Activated T-cell treated with anti-CD3 and anti-CD28 coated beads, Interleukin-2, amount 50 U/mL, for 24 hours (primary cell): ENCODE measurements at regions not wholly inside any gene's neighbourhood (a gene's known extent, or its start where the extent isn't known, plus 50 kb on each side); places are given as distances from the start of the nearest gene placed in this dataset.
"Not testable (repeated sequence)": the region's sequence is repeated elsewhere in the genome, so short reads cannot be mapped to it uniquely, and the experiment has no call there.

Experiments
- DNase-seq: peaks from one replicate; pipeline ENCODE4 v3.0.0-alpha.2; 2020
- H3K27ac Mint-ChIP-seq: 2 replicates; pipeline ENCODE4 v1.8.0; 2020; ENCODE audit warnings: mild to moderate bottlenecking, mixed read lengths
- H3K27me3 Mint-ChIP-seq: 2 replicates; pipeline ENCODE4 v1.8.0; 2020; ENCODE audit warnings: mixed read lengths
- H3K36me3 Mint-ChIP-seq: 2 replicates; pipeline ENCODE4 v1.8.0; 2020; ENCODE audit warnings: low read depth, mixed read lengths
- H3K4me1 Mint-ChIP-seq: 2 replicates; pipeline ENCODE4 v1.8.0; 2020; ENCODE audit warnings: low read depth, mixed read lengths
- H3K4me3 Mint-ChIP-seq: 2 replicates; pipeline ENCODE4 v1.8.0; 2020; ENCODE audit warnings: mild to moderate bottlenecking, moderate library complexity, mixed read lengths
- H3K9me3 Mint-ChIP-seq: 2 replicates; pipeline ENCODE4 v1.8.0; 2020; ENCODE audit warnings: mixed read lengths

DNA sequence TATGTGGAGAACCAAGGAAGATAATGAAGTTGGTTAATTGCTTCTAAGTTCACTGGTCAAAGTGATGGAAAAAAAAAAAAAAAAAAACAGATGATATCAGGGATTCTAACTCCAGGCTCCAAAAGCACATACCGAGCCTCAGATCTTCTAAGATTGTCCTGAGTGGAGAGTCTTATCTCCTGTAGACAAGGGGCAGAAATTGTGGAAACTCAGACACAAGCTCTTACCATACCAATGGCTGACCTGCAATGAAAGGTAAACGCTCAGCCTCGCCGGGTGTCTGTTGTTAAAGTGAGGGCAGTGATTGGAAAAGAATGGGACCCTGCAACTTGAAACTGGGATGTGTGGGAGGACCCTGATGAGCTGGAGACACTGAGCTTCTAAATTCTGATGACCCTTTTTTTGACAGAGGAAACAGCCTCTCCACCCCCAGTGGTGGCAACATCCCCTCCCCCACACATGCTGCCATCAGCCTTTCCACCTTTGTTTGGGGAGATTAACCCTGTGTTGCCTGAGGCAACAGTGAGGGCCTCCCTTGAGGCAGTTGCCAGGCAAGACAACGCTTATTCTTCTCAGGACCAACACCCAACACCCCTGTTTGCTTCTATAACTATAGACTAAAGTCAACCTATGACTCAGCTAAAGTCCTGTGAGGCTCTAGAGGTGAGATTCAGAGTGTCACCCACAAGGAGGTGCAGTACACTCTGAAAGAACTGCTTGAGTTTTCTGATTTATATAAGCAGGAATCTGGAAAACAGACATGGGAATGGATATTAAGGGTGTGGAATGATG is 154.0 kb downstream of the THBS2 start:
- Mint-ChIP-seq H3K27ac (no peak overlapping the region), H3K36me3 (no peaks in the 10 kb centered on the region), H3K4me1 (no peaks in the 10 kb centered on the region), H3K4me3 (no peak overlapping the region), H3K27me3 (peaks cover 26% of the 10 kb centered on the region), H3K9me3 (no peaks in the 10 kb centered on the region)
- DNase-seq, result no peak

DNA sequence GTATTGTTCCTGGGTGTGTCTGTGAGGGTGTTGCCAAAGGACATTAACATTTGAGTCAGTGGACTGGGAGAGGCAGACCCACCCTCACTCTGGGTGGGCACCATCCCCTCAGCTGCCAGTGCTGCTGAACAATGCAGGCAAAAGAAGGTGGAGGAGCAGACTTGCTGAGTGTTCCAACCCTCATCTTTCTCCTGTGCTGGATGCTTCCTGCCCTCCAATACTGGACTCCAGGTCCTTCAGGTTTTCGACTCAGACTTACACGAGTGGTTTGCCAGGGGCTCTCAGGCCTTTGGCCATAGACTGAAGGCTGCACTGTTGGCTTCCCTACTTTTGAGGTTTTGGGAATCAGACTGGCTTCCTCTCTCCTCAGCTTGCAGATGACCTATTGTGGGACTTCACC is 155.0 kb downstream of the THBS2 start:
- not testable (repeated sequence) for H3K36me3 Mint-ChIP-seq, H3K4me3 Mint-ChIP-seq, DNase-seq, H3K9me3 Mint-ChIP-seq, H3K27ac Mint-ChIP-seq, H3K4me1 Mint-ChIP-seq
- H3K27me3 Mint-ChIP-seq, result peaks cover 31% of the 10 kb centered on the region

DNA sequence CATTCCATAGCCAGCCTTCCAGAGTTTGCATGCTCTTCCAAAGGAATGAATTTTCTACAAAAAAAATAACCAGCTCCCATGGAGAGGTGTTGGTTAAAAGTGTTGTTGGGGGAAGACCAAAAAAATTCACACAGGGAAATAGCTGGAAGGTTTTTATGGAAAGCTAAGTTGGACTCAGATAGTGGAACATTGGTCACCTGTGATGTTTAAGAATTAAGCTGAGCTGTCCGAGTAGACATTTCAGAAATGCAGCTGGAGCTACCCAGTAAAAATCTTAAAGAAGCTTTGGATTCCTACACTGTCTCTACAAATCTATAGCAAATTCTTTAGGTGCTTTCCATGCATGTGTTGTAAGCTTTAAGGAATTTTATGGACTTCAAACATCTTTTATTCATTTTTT is 155.5 kb downstream of the THBS2 start:
- H3K27ac Mint-ChIP-seq, result no peak overlapping the region
- H3K4me1 Mint-ChIP-seq, result no peaks in the 10 kb centered on the region
- DNase-seq, result no peak
- H3K36me3 Mint-ChIP-seq, result no peaks in the 10 kb centered on the region
- H3K27me3 Mint-ChIP-seq, result peaks cover 34% of the 10 kb centered on the region
- H3K9me3 Mint-ChIP-seq, result no peaks in the 10 kb centered on the region
- no peak overlapping the region for H3K4me3 Mint-ChIP-seq

DNA sequence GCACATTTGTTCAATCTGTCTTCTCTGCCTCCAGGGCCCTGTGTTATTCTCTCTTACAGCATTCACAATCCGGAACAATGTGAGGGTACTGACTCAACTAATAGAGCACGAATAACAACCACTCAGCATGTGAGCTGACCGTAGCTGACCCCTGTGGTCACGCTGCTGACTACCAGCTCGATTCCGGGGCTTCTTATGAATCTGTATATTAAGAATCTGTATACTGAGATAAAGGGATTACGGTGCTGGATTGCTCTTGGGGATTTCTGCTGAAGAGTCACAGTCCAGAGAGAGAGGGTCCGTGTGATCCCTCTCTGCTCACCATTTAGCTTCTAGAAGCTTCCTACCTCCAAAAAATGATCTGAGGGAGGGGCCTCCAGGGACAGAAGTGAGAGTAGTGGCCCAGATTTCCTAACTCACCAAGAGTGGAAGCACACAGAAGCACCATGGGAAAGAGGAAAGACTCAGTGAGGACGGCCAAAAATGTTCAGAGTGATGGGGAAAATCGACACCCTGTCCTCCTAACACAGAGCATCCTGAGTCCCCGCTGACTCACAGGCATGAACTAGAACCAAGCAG is 156.2 kb downstream of the THBS2 start:
- H3K27me3 Mint-ChIP-seq, result peaks cover 34% of the 10 kb centered on the region
- no peaks in the 10 kb centered on the region for H3K36me3 Mint-ChIP-seq
- no peaks in the 10 kb centered on the region for H3K4me1 Mint-ChIP-seq

DNA sequence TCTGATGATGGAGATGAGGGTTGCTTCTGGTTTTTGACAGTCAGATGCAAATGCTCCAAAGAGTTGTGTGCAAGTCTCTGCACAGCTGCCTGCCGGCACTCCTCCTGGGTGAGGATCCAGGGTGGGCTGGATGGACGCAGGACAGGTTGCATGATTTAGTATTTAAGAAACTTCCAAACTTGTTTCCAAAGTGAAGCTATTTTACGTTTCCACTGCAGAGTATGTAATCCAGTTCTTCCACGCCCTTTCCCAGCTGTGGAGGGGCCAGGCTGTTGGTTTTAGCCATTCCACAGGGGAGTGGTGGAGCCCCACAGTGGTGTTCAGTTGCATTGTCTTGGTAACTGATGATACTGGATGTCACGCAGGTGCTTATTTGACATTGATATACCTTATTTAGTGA is 157.3 kb downstream of the THBS2 start:
- Mint-ChIP-seq H3K9me3 (peaks cover 10% of the 10 kb centered on the region), H3K36me3 (no peaks in the 10 kb centered on the region), H3K27me3 (peaks cover 31% of the 10 kb centered on the region), H3K4me3 (no peak overlapping the region), H3K27ac (no peak overlapping the region), H3K4me1 (no peaks in the 10 kb centered on the region)
- DNase-seq, result no peak

More for the DNA sequence above, 156.2 kb downstream of the THBS2 start:
- Mint-ChIP-seq H3K27ac (no peak overlapping the region), H3K4me3 (no peak overlapping the region), H3K9me3 (peaks cover 1% of the 10 kb centered on the region)
- DNase-seq, result no peak

DNA sequence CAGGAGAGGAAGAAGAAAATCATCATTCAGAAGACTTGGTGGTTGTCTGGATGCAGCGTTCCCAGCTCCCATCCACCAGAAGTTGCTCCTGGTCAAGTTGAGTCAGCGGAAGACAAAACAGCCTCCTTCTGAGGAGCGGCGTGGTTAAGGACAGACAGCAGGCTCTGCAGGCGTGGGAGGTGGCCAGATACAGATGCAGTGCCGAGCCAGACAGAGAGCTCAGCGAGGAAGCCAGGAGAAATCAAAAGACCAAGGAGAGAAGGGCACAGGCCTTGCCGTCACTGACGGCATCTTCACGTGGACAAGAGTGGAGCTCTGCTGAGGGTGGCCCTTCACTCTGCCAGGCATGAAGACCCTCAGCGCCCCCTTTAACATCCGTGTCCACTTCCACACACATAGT is 158.5 kb downstream of the THBS2 start:
- DNase-seq, result no peak
- Mint-ChIP-seq H3K4me3 (no peak overlapping the region), H3K4me1 (no peaks in the 10 kb centered on the region), H3K27ac (no peak overlapping the region), H3K9me3 (peaks cover 22% of the 10 kb centered on the region), H3K27me3 (peaks cover 27% of the 10 kb centered on the region), H3K36me3 (no peaks in the 10 kb centered on the region)

DNA sequence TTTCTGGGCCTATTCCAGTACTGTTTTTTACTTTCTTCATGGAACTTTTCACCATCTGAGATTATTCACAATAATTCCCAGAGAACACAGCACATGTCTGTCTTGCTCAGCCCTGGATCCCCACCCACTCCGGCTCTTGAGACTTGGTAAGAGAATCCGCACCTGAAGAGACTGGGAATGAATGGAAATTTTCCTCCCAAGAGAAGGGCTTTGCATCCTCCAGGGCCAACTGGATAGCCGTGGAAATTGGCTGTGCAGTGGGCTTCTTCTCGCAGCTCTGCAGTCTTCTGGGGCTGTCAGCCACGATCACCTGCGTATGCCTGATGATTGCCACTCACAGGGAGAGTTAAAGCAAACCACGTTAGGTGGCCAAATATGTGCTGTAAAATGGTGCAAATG is 159.1 kb downstream of the THBS2 start:
- H3K36me3 Mint-ChIP-seq, result no peaks in the 10 kb centered on the region
- H3K4me1 Mint-ChIP-seq, result no peaks in the 10 kb centered on the region
- no peak overlapping the region for H3K27ac Mint-ChIP-seq
- peaks cover 27% of the 10 kb centered on the region for H3K9me3 Mint-ChIP-seq
- H3K27me3 Mint-ChIP-seq, result peaks cover 24% of the 10 kb centered on the region
- no peak for DNase-seq
- no peak overlapping the region for H3K4me3 Mint-ChIP-seq

DNA sequence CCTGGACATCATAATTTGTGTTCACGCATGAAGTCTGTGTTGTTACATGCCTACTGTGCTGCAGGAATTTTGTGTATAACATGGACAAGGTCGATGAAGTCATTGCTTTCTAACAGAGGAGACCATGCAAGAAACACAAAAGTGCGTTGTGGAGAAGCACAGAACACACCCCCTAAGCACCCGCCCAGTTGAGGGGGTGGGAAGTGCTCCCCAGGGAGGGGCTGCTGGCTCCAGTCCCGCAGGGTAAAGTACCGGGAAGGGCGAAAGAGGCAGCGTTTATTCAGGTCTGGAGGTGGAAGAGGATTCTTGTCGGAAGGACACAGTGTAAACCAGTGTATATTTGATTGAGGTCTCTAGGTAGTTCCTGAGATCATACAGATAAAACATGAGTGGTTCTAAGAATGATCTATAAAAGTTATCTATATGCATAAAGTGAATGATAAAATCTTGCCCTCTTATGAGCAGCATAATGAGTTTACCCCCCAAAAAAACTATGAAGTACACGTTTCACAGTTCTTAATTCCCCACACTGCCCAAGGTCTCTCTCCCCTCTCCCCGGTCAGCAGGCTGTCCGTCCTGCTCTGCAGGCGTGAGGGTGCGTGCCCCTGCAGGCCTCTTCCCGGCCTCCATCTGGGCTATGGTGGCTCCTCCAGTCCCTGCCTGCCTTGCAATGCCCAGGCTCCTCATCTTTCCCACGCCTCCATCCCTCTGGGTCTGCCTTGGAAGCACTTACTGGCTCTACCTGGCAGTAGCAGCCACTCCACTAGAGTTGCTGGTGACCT is 159.7 kb downstream of the THBS2 start:
- Mint-ChIP-seq H3K27me3 (peaks cover 22% of the 10 kb centered on the region), H3K27ac (no peak overlapping the region), H3K9me3 (peaks cover 30% of the 10 kb centered on the region), H3K36me3 (no peaks in the 10 kb centered on the region), H3K4me1 (no peaks in the 10 kb centered on the region), H3K4me3 (no peak overlapping the region)
- no peak for DNase-seq

DNA sequence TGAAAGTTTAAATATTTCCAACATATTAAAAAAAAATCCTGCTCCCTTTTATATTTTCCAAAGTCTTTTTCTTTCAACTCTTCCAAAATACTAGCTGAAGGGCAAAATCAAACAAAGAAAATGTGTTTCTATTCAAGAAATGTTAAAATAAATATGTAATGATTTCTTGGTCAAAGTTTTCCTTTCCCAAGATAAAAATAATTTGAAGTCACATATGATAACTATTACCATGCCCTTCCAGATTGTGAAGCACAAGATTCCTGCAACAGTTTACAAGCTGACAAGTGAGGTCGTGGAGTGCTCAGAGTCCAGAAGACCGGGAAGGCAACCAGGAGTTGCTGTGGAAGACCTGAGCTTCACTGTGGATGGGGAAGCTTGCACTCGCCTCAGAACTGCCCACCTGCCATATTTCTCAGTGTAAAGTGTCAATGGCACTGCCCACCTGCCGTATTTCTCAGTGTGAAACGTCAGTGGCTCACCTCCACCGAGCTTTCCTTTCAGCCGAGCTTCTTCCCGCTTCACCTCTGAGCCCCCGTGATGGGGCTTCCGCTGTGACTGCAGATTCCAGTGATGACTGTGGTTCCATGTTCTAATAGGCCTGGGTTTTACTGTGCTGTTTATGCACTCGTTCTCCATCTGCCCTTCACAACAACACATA is 160.5 kb downstream of the THBS2 start:
- peaks cover 31% of the 10 kb centered on the region for H3K9me3 Mint-ChIP-seq
- H3K4me3 Mint-ChIP-seq, result no peak overlapping the region
- H3K27me3 Mint-ChIP-seq, result peaks cover 17% of the 10 kb centered on the region
- DNase-seq, result no peak
- H3K27ac Mint-ChIP-seq, result no peak overlapping the region
- H3K36me3 Mint-ChIP-seq, result no peaks in the 10 kb centered on the region
- H3K4me1 Mint-ChIP-seq, result no peaks in the 10 kb centered on the region

DNA sequence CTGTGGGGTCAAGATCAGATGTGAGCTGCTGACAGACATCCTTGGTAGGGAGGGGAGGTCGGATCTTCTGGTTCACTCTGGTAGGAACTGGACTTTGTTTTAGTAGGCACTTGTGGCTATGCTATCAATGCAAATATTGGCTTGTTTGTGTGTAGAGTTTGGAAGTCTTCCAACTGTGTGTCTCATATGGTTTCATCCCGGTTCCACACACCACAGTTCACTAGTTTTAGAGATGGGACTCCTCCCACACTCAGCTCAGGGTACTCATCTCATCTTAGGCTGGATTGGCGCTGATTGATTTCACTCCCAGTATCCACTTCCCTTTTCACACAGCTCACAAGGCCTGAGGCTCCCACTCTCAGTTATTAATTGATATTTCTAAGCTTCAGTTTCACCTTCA is 161.3 kb downstream of the THBS2 start:
- Mint-ChIP-seq H3K4me3 (no peak overlapping the region), H3K36me3 (no peaks in the 10 kb centered on the region), H3K4me1 (no peaks in the 10 kb centered on the region), H3K27ac (no peak overlapping the region), H3K27me3 (peaks cover 13% of the 10 kb centered on the region), H3K9me3 (peaks cover 31% of the 10 kb centered on the region)
- DNase-seq, result no peak

DNA sequence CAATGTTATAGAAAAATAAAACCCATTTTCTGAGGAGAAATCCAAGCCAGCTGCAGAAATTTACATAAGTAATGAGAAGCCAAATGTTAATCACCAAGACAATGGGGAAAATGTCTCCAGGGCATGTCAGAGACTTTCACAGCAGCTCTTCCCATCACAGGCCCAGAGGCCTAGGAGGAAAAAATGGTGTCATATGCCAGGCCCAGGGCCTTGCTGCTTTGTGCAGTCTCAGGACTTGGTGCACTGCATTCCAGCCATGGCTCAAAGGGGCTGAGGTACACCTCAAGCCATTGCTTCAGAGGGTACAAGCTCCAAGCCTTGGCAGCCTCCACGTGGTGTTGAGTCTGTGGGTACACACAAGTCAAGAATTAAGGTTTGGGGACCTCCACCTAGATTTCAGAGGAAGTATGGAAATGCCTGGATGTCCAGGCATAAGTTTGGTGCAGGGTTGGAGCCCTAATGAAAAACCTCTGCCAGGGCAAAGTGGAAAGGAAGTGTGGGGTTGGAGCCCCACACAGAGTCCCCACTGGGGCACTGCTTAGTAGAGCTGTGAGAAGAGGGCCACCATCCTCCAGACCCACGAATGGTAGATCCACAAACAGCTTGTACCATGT is 163.0 kb downstream of the THBS2 start:
- not testable (repeated sequence) for H3K36me3 Mint-ChIP-seq, H3K27ac Mint-ChIP-seq, DNase-seq, H3K4me1 Mint-ChIP-seq, H3K4me3 Mint-ChIP-seq
- peaks cover 31% of the 10 kb centered on the region for H3K9me3 Mint-ChIP-seq
- H3K27me3 Mint-ChIP-seq, result peaks cover 12% of the 10 kb centered on the region

DNA sequence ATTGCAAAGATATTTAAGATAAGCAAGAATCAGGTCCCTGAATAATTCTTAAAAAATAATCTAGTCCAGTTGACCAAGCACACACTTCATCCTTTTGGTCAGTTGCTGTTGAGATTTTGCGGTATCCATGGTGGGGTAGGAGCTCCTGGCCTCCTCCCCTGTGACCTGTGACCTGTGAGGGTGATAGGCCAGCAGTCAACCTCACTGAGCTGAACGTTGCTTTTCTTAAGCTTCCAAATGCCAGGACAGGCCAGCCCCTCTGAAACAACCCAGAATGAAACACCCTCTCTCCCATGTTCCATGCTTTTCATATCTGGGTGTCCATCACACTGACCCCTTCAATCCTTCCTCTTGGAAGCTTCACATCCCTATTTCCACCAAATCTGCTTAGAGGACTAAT is 164.9 kb downstream of the THBS2 start:
- no peak for DNase-seq
- no peak overlapping the region for H3K4me3 Mint-ChIP-seq
- H3K27me3 Mint-ChIP-seq, result peaks cover 6% of the 10 kb centered on the region
- no peaks in the 10 kb centered on the region for H3K4me1 Mint-ChIP-seq
- no peaks in the 10 kb centered on the region for H3K36me3 Mint-ChIP-seq
- H3K9me3 Mint-ChIP-seq, result peaks cover 31% of the 10 kb centered on the region
- H3K27ac Mint-ChIP-seq, result no peak overlapping the region

DNA sequence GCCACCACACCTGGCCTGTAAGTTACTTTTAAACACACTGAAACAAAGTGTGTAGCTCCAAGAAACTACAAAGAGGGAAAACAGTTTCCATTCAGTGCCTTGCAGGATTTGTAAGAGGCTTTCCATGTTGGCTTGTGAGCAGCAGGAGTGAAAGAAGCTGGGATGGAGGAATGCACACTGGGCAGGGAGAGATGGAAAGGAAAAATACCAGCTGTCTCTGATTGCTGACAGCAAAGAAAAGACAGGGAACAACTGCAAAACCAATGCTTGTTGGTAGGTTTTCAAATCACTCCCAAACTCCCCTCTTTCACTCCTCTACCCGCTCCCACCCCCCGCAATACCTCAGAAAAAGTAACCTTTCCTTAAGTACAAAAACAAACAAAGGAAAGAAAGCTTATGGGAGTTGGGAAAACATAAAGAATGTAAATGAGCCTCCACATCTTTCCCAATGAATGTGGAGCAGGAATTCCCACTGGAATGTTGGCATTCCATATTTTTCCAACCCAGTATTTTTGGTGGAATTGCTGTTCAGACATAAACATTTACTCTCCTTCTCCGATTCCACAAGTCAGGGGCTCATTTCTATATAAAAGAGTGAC is 166.1 kb downstream of the THBS2 start:
- Mint-ChIP-seq H3K4me3 (no peak overlapping the region), H3K9me3 (peaks cover 31% of the 10 kb centered on the region), H3K4me1 (no peaks in the 10 kb centered on the region), H3K27ac (no peak overlapping the region), H3K27me3 (peaks cover 2% of the 10 kb centered on the region), H3K36me3 (no peaks in the 10 kb centered on the region)
- DNase-seq, result no peak

DNA sequence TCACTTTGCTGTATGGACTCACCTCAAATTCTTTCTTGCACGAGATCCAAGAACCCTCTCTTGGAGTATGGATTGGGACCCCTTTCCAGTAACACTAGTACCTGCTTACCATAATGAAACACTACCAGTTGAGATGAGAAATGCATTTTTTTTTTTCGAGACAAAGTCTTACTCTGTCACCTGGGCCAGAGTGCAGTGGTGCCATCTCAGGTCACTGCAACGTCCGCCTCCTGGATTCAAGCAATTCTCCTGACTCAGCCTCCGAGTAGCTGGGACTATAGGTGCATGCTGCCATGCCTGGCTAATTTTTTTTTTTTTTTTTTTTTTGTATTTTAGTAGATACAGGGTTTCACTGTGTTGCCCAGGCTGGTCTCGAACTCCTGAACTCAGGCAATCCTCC is 167.0 kb downstream of the THBS2 start:
- peaks cover 22% of the 10 kb centered on the region for H3K9me3 Mint-ChIP-seq
- H3K4me3 Mint-ChIP-seq, H3K27me3 Mint-ChIP-seq, DNase-seq, H3K4me1 Mint-ChIP-seq, H3K27ac Mint-ChIP-seq, H3K36me3 Mint-ChIP-seq: not testable (repeated sequence)
